ENCODE measurements at regions not wholly inside any gene's neighbourhood (a gene's known extent, or its start where the extent isn't known, plus 50 kb on each side); places are given as distances from the start of the nearest gene placed in this dataset.

GRCh38 chr3:127370906-127371305 is 83.1 kb upstream of the PRR20G start:
- no peak for DNase-seq (ENCODE audit: low read depth)
- H3K4me3 ChIP-seq (ENCODE audit: low read depth, low read length) = no peak overlapping the region
- TF ChIP-seq POLR2A (IDR thresholded peaks at IDR 0.05; ENCODE audit: extremely low read depth, insufficient read length) (no peak), MYC (IDR thresholded peaks at IDR 0.05; ENCODE audit: low read depth, low read length) (no peak), MAX (IDR thresholded peaks at IDR 0.05; ENCODE audit: low read depth, low read length) (no peak), CTCF (IDR thresholded peaks at IDR 0.05; ENCODE audit: low read depth, low read length) (no peak)

- no peak overlapping the region for H3K4me3 ChIP-seq (ENCODE audit: low read depth, low read length)
- DNase-seq (ENCODE audit: low read depth) = no peak
- no peak for TF ChIP-seq MYC (IDR thresholded peaks at IDR 0.05; ENCODE audit: low read depth, low read length)
- no peak for TF ChIP-seq MAX (IDR thresholded peaks at IDR 0.05; ENCODE audit: low read depth, low read length)
- no peak for TF ChIP-seq CTCF (IDR thresholded peaks at IDR 0.05; ENCODE audit: low read depth, low read length)
- TF ChIP-seq POLR2A (IDR thresholded peaks at IDR 0.05; ENCODE audit: extremely low read depth, insufficient read length) = no peak
Observed at GRCh38 chr3:127369356-127369935, 81.6 kb upstream of the PRR20G start.

GRCh38 chr3:127368186-127369032 is 80.6 kb upstream of the PRR20G start:
- no peak for DNase-seq (ENCODE audit: low read depth)
- no peak overlapping the region for H3K4me3 ChIP-seq (ENCODE audit: low read depth, low read length)
- TF ChIP-seq POLR2A (IDR thresholded peaks at IDR 0.05; ENCODE audit: extremely low read depth, insufficient read length) (no peak), MAX (IDR thresholded peaks at IDR 0.05; ENCODE audit: low read depth, low read length) (no peak), MYC (IDR thresholded peaks at IDR 0.05; ENCODE audit: low read depth, low read length) (no peak), CTCF (IDR thresholded peaks at IDR 0.05; ENCODE audit: low read depth, low read length) (no peak)

- no peak for DNase-seq (ENCODE audit: low read depth)
- no peak overlapping the region for H3K4me3 ChIP-seq (ENCODE audit: low read depth, low read length)
- no peak for TF ChIP-seq MYC (IDR thresholded peaks at IDR 0.05; ENCODE audit: low read depth, low read length)
- TF ChIP-seq POLR2A (IDR thresholded peaks at IDR 0.05; ENCODE audit: extremely low read depth, insufficient read length) = no peak
- TF ChIP-seq CTCF (IDR thresholded peaks at IDR 0.05; ENCODE audit: low read depth, low read length) = no peak
- TF ChIP-seq MAX (IDR thresholded peaks at IDR 0.05; ENCODE audit: low read depth, low read length) = no peak
Observed at GRCh38 chr3:127367593-127367992, 79.7 kb upstream of the PRR20G start.

GRCh38 chr3:127366383-127366782 is 78.5 kb upstream of the PRR20G start:
- TF ChIP-seq POLR2A (IDR thresholded peaks at IDR 0.05; ENCODE audit: extremely low read depth, insufficient read length) (no peak), MAX (IDR thresholded peaks at IDR 0.05; ENCODE audit: low read depth, low read length) (no peak), CTCF (IDR thresholded peaks at IDR 0.05; ENCODE audit: low read depth, low read length) (no peak)
- DNase-seq (ENCODE audit: low read depth) = no peak

More at GRCh38 chr3:127366383-127366782, 78.5 kb upstream of the PRR20G start:
- no peak overlapping the region for H3K4me3 ChIP-seq (ENCODE audit: low read depth, low read length)

Measured in NB4 (cell line).